ENCODE measurements at regions not wholly inside any gene's neighbourhood (a gene's known extent, or its start where the extent isn't known, plus 50 kb on each side); places are given as distances from the start of the nearest gene placed in this dataset.

DNA sequence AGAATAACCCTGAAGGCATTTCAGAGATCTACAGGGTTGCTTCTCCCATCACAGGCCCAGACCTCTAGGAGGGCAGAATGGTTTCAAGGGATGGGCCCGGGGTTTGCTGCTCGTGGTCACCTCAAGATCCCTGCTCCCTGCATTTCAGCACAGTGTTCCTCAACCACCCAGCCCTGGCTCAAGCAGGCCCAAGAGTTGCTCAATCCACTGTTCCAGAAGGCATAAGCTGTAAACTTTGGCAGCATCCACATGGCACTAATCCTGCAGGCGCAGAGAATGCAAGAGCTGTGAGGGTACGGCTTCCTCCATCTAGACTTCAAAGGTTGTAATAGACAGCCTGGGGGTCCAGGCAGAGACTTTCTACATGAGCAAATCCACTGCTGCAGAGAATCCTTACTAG is 225.0 kb upstream of the UBASH3B start:
- TF ChIP-seq PAX5 (IDR thresholded peaks at IDR 0.05; ENCODE audit: insufficient read depth, low read length, severe bottlenecking) (no peak), POLR2AphosphoS5 (IDR thresholded peaks at IDR 0.05; ENCODE audit: low read depth, low read length) (no peak), POLR2A (IDR thresholded peaks at IDR 0.05; ENCODE audit: low read depth, low read length) (no peak), SPI1 (IDR thresholded peaks at IDR 0.05; ENCODE audit: low read depth, low read length) (no peak), POU2F2 (IDR thresholded peaks at IDR 0.05; ENCODE audit: low read depth, low read length) (no peak), TAF1 (IDR thresholded peaks at IDR 0.05; ENCODE audit: low read depth, low read length) (no peak)
- DNase-seq (ENCODE audit: insufficient read length, low spot score) (no peak), FAIRE-seq (no peak)

GRCh38 chr11:122426073-122426472 is 229.4 kb upstream of the UBASH3B start:
- FAIRE-seq (no peak), DNase-seq (ENCODE audit: insufficient read length, low spot score) (no peak)
- TF ChIP-seq TAF1 (IDR thresholded peaks at IDR 0.05; ENCODE audit: low read depth, low read length) (no peak), PAX5 (IDR thresholded peaks at IDR 0.05; ENCODE audit: insufficient read depth, low read length, severe bottlenecking) (no peak), POLR2AphosphoS5 (IDR thresholded peaks at IDR 0.05; ENCODE audit: low read depth, low read length) (no peak), SPI1 (IDR thresholded peaks at IDR 0.05; ENCODE audit: low read depth, low read length) (no peak), POU2F2 (IDR thresholded peaks at IDR 0.05; ENCODE audit: low read depth, low read length) (no peak), POLR2A (IDR thresholded peaks at IDR 0.05; ENCODE audit: low read depth, low read length) (no peak)

DNA sequence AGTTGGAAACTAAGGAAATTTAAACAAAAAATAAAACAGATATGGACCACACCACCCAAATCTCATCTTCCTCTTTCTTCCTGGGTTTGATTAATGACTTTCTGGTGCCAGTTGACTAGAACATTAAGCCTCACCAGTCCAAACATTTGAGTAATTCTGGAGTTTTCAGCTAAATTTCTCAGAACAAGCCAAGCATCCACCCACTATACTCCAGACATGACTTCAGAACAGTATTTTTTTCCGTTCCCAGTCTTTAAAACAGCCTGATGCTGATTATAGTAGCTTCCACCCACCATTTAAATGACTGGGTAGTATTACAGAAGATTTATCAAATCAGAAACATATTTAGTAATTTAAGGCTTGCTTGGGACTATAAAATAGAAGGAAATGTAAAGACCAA is 230.9 kb upstream of the UBASH3B start:
- TF ChIP-seq TAF1 (IDR thresholded peaks at IDR 0.05; ENCODE audit: low read depth, low read length) (no peak), POLR2A (IDR thresholded peaks at IDR 0.05; ENCODE audit: low read depth, low read length) (no peak), SPI1 (IDR thresholded peaks at IDR 0.05; ENCODE audit: low read depth, low read length) (no peak), POLR2AphosphoS5 (IDR thresholded peaks at IDR 0.05; ENCODE audit: low read depth, low read length) (no peak), POU2F2 (IDR thresholded peaks at IDR 0.05; ENCODE audit: low read depth, low read length) (no peak), PAX5 (IDR thresholded peaks at IDR 0.05; ENCODE audit: insufficient read depth, low read length, severe bottlenecking) (no peak)
- DNase-seq (ENCODE audit: insufficient read length, low spot score) = no peak
- no peak for FAIRE-seq

- TF ChIP-seq PAX5 (IDR thresholded peaks at IDR 0.05; ENCODE audit: insufficient read depth, low read length, severe bottlenecking) (no peak), POLR2A (IDR thresholded peaks at IDR 0.05; ENCODE audit: low read depth, low read length) (no peak), TAF1 (IDR thresholded peaks at IDR 0.05; ENCODE audit: low read depth, low read length) (no peak), POU2F2 (IDR thresholded peaks at IDR 0.05; ENCODE audit: low read depth, low read length) (no peak), SPI1 (IDR thresholded peaks at IDR 0.05; ENCODE audit: low read depth, low read length) (no peak)
- DNase-seq (ENCODE audit: insufficient read length, low spot score) = no peak
- FAIRE-seq = no peak
Measured at GRCh38 chr11:122423886-122424285, 231.6 kb upstream of the UBASH3B start.

GRCh38 chr11:122423273-122423672 is 232.2 kb upstream of the UBASH3B start:
- FAIRE-seq (no peak), DNase-seq (ENCODE audit: insufficient read length, low spot score) (no peak)
- TF ChIP-seq PAX5 (IDR thresholded peaks at IDR 0.05; ENCODE audit: insufficient read depth, low read length, severe bottlenecking) (no peak), POLR2AphosphoS5 (IDR thresholded peaks at IDR 0.05; ENCODE audit: low read depth, low read length) (no peak), SPI1 (IDR thresholded peaks at IDR 0.05; ENCODE audit: low read depth, low read length) (no peak), TAF1 (IDR thresholded peaks at IDR 0.05; ENCODE audit: low read depth, low read length) (no peak), POU2F2 (IDR thresholded peaks at IDR 0.05; ENCODE audit: low read depth, low read length) (no peak), POLR2A (IDR thresholded peaks at IDR 0.05; ENCODE audit: low read depth, low read length) (no peak)

GRCh38 chr11:122422682-122423081 is 232.8 kb upstream of the UBASH3B start:
- TF ChIP-seq POU2F2 (IDR thresholded peaks at IDR 0.05; ENCODE audit: low read depth, low read length) = no peak
- no peak for DNase-seq (ENCODE audit: insufficient read length, low spot score)
- FAIRE-seq = no peak

GRCh38 chr11:122421702-122422101 is 233.8 kb upstream of the UBASH3B start:
- DNase-seq (ENCODE audit: insufficient read length, low spot score) = no peak

DNA sequence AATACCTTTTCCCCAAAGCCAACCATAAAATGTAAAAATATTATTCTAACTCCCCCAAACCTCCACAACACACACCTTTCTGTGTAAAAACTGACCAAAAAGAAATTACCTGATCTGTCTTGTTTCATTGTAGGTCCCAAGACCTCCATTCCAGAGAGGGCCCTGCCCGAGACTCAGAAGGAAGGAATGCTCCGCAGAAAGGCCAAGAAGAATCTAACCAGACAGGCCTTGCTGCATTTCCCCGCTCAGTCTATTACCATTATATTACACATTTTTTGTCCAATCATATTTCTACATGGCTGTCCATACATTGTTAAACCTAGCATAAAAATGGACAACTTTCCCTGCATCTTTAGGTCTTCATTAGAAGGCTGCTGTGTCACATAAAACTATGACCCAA is 237.5 kb upstream of the UBASH3B start:
- no peak for TF ChIP-seq POLR2A (IDR thresholded peaks at IDR 0.05; ENCODE audit: low read depth, low read length)
- no peak for TF ChIP-seq SPI1 (IDR thresholded peaks at IDR 0.05; ENCODE audit: low read depth, low read length)
- FAIRE-seq (no peak), DNase-seq (ENCODE audit: insufficient read length, low spot score) (no peak)

More at GRCh38 chr11:122421702-122422101, 233.8 kb upstream of the UBASH3B start:
- FAIRE-seq = no peak
- TF ChIP-seq PAX5 (IDR thresholded peaks at IDR 0.05; ENCODE audit: insufficient read depth, low read length, severe bottlenecking) = no peak
- TF ChIP-seq POLR2AphosphoS5 (IDR thresholded peaks at IDR 0.05; ENCODE audit: low read depth, low read length) = no peak

DNA sequence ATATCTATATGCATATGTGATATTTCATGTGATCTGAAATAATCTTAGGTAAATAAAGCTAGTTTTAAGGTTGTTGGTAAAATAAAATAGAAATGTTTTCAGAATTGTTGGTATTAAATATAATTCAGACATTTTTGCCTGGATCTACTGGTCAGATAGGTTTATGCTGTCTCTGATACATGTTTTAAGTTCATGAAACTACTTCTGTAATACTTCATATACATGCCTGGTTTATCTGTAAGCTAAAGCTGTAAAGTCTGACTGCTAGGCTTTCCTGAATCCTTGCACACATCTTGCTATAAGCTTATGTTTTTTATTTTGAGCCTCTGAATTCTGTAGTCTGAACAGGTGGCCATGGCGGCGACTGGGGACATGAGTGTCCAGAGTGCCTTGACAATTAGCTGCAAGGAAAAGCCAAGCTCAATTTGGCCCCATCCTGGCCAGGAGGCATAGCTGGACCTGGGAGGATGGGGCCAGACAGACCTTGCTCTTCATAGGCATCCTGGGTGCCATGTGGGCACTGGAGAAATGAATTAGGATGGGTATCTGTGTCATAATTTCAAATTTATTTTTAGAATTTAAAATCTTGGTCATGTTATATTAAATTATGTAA is 241.0 kb upstream of the UBASH3B start:
- FAIRE-seq (no peak), DNase-seq (ENCODE audit: insufficient read length, low spot score) (no peak)
- TF ChIP-seq POLR2AphosphoS5 (IDR thresholded peaks at IDR 0.05; ENCODE audit: low read depth, low read length) (no peak), POLR2A (IDR thresholded peaks at IDR 0.05; ENCODE audit: low read depth, low read length) (no peak), TAF1 (IDR thresholded peaks at IDR 0.05; ENCODE audit: low read depth, low read length) (no peak), PAX5 (IDR thresholded peaks at IDR 0.05; ENCODE audit: insufficient read depth, low read length, severe bottlenecking) (no peak), POU2F2 (IDR thresholded peaks at IDR 0.05; ENCODE audit: low read depth, low read length) (no peak)

DNA sequence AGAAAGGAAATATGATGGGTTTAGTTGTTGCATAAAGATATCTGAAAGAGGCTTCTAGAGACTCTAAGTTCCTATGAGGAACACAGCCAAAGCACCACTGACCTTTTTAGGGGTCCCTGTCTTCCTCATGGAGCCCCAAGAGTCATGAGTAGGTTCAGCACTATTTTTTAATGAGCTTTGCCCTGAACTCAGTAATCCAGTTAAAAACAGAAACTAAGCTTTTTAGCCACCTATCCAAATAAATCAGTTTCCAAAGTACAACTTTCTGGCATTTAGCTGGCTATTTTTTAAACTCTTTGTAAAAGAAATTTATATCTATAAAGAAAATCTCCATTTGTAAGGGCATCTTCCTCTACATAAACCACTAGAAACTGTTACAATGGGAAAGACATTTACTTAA is 241.8 kb upstream of the UBASH3B start:
- FAIRE-seq (no peak), DNase-seq (ENCODE audit: insufficient read length, low spot score) (no peak)
- TF ChIP-seq TAF1 (IDR thresholded peaks at IDR 0.05; ENCODE audit: low read depth, low read length) (no peak), SPI1 (IDR thresholded peaks at IDR 0.05; ENCODE audit: low read depth, low read length) (no peak), POLR2AphosphoS5 (IDR thresholded peaks at IDR 0.05; ENCODE audit: low read depth, low read length) (no peak), PAX5 (IDR thresholded peaks at IDR 0.05; ENCODE audit: insufficient read depth, low read length, severe bottlenecking) (no peak), POLR2A (IDR thresholded peaks at IDR 0.05; ENCODE audit: low read depth, low read length) (no peak), POU2F2 (IDR thresholded peaks at IDR 0.05; ENCODE audit: low read depth, low read length) (no peak)

All from GM12891 (cell line).